CD4-positive, alpha-beta T cell treated with Interleukin-15 for 1 hour (primary cell): ENCODE measurements at regions not wholly inside any gene's neighbourhood (a gene's known extent, or its start where the extent isn't known, plus 50 kb on each side); places are given as distances from the start of the nearest gene placed in this dataset.
"Not testable (repeated sequence)": the region's sequence is repeated elsewhere in the genome, so short reads cannot be mapped to it uniquely, and the experiment has no call there.

Experiments used
- DNase-seq: peaks from one replicate; pipeline ENCODE4 v3.0.0-alpha.2; 2020

DNA sequence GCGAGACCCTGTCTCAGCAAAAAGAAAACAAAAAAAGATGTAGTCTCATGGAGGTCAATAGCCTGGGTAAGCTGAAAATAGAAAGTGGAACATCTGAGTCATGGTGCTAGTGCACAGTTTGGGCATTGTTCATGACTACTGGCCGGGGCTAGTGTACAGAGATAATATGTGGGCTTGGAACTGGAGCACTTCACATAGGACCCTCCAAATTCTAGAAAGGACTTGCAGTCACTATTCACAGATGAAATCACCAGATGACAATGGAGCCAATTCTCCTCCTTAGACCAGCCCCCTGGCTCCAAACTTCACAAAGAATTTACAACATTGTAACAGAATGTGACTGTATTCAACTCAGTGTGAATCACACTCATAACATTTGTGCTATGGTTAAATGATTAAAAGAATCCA is 367.8 kb upstream of the SLC7A11 start:
- DNase-seq = no peak

DNA sequence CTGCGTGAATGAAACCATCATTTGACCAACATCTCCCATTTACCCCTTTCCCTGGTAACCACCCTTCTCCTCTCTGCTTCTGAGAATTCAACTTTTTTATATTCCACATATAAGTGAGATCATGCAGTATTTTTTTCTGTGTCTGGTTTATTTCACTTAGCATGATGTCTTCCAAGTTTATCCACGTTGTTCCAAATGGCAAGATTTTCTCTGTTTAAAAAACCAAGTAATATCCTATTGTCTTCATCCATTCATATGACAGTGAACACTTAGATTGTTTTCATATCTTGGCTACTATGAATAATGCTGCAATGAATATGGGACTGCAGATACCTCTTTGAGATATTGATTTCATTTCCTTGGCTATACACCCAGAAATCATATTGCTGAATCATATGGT is 362.4 kb upstream of the SLC7A11 start:
- no peak for DNase-seq

DNA sequence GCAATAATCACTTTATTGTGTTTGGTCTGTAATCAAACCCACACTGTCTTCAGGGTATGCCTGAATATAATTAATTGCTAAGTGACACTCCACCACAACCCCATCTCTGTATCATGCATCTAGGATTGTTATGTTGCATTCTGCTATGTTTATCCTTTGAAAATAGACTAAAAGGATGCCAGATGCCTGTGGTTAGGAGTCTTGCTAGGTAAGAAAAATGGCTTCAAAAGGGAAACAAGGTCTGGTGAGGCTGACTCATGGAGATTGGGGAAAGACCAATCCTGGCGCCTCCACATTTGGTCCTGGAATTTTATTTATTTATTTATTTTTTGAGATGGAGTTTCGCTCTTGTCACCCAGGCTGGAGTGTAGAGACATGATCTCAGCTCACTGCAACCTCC is 360.5 kb upstream of the SLC7A11 start:
- no peak for DNase-seq

DNA sequence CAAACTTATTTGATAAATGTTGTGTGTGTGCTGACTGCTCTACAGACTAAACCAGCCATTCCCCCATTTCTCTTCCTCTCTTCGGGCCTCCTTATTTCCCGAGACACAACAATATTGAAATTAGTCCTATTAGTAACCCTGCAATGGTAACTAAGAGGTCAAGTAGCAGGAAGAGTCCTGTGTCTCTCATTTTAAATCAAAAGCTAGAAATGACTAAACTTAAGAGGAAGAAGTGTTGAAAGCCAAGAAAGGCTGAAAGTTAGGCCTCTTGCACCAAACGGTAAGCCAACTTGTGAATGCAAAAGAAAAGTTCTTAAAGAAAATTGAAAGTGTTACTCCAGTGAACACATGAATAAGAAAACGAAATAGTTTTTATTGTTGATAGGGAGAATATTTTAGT is 357.8 kb upstream of the SLC7A11 start:
- DNase-seq = no peak

DNA sequence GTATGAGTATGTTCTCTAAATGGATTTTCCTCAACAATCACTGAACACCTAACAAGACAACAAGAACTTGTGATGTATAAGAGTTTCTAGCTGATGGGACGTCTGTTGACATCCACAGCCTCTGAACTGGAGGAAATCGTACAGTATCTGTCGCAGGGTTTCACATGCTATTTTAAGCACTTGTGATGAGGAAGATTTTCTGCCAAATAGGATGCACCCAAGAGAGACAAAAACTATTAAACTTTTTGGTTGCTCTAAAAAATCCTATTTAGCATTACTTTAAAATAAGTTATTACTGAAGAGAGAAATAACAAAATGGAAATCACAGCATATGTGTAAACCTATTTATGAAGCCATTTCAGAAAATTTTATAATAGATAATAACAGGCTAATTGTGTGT is 356.1 kb upstream of the SLC7A11 start:
- DNase-seq = no peak

DNA sequence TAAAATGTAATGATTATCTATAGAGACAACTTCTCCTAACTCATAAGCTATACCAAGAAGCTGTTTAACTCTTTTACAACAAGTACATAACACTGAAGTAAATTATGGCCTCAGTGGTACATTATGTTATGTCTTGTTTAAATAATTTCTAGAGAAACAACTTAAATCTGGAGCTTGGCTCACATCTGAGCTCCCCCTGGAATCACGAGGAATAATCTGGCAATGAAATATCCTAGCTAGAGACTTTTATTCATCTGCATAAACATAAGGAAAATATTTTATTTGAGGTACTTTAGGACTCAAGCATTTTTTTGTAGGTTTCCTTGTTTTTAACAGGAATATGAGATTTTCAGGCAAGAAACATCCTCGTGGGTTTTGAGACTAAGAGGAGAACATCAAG is 354.7 kb upstream of the SLC7A11 start:
- no peak for DNase-seq

DNA sequence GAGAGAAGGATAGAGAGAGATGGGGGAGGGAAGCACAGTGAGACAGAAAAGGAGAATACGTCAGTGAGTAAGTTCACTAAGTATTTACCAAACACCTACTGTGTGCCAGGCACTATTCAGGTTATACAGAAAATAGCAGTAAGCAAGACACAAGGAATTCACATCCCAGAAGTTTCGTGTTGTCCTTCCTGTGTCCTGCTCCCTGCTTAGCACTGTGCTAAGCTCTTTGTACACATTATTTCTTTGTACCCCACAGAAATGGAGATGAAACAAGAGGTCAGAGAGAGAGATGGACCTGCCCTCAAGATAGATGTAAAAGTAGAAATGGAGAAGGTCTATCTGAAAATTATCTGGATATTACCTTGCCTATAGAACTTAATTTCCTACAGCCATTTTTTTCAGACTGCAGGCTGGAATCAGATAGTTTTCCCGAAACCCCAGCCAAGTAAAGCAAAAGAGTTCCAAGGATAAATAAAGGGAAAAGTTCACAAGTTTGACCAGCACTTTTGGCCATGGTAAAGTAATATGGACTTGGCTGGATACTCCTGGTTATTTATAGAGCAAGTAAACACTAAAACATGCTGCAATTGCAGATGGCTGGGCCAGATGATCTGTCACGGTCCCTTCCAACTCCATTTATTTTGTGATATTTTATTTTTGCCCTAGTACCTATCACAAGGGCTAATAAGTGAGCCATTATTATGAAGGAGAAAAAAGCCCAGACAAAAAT is 353.7 kb upstream of the SLC7A11 start:
- no peak for DNase-seq

DNA sequence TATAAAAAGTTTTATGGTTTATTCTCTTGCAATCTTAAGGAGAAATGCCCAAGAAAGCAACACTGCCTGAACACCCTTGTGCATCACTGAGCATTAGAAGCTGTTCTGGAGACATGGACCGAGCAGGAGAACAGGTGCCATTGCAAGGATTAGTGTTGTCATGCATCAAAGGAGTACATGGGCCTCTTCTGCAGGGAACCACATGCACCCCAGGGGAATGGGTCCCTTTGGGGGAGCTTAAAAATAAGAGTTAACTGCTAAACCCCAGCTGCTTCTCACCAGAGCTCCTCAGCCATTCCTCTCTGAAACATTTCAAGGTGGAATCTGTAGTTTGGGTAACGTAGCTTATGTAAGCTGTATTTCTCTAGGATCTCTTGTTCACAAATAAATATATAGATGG is 353.0 kb upstream of the SLC7A11 start:
- no peak for DNase-seq

DNA sequence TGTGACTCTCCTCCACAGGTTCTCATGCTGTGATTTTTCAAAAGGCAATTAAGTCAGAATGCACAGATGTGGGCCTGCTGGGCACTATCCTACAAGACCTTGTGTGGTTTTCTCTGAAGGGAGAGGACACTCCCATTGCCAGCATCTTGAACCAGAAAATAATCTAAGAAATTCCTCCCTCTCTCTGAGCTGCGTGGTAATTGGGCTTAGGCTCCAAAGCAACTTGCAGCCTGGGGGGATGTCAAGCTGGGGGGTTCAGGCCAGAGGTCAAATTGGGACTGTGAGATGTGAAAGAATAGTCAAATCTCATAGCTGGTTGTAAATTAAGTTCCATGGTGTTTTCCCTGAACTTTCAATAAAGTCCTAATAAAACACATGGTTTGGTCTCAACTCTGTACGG is 350.6 kb upstream of the SLC7A11 start:
- no peak for DNase-seq

DNA sequence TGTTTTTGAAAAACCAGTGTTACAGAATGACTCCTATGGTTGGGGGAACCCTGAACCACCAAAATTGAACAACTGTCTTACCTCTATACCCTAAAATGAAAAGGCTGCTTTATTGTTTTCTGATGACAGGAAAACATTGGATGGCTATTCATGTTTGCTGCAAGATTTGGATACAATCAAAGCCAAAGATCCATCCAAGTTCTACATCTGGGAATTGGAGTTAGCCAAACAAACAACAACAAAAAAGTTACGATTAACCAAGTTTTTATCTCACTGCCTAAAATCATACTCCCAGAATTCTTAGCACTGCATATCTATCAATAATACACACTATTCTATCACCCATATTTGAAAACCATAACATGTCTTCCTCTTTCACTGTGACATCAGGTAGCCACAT is 349.7 kb upstream of the SLC7A11 start:
- DNase-seq = no peak

DNA sequence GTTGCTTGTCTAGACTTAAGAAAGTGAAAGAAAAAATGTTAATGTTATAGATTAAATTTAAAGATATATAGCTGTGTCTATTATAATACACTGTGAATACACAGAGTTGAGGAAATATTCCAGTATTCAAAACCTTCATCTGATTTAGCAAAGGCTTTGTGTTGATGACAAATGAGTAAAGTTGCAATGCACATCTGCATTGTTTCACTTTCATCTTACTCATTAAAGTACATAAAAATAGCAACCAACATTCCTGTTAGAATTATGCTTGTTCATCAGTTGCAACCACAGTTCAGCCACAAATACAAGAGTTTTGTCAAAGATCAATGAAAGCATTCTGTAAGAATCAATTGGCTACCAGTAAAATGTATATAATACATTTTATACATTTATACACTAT is 346.4 kb upstream of the SLC7A11 start:
- no peak for DNase-seq

DNA sequence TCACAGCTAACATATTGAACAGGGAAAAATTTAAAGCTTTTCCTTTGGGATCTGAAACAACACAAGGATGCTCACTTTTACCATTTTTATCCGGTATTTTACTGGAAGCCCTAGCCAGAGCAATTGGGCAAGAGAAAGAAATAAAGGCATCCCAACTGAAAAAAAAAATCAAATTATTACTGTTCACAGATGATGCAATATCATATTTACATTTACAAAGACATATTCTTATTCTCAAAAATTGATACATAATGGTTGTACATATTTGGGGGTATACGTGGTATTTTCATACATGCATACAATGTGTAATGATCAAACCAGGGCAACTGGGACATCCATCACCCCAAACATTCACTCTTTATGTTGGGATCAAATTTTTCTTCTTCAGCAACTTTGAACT is 337.0 kb upstream of the SLC7A11 start:
- DNase-seq = no peak

DNA sequence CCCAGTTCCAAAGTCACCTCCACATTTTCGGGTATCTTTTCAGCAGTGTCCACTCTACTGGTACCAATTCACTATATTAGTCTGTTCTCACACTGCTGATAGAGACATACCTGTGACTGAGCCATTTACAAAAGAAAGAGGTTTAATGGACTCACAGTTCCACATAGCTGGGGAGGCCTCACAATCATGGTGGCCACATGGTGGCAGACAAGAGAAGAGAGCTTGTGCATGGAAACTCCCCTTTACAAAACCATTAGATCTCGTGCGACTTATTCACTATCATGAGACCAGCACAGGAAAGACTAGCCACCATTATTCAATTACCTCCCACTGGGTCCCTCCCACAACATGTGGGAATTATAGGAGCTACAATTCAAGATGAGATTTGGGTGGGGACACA is 335.7 kb upstream of the SLC7A11 start:
- not testable (repeated sequence) for DNase-seq

DNA sequence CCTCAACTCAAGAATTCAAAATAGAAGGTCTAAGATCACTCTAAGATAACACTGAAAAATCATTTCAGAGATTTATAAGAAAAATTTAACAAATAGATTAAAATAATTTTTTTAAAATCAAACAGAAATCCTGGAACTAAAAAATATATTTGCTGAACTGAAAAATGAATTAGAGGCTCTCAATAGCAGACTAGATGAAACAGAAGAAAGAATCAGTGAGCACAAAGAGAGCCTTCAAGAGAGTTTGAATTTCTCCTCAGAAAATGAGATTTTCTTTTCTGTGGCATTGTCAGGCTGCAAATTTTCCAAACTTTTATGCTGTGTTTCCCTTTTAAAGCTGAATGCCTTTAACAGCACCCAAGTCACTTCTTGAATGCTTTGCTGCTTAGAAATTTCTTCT is 335.0 kb upstream of the SLC7A11 start:
- DNase-seq = no peak

DNA sequence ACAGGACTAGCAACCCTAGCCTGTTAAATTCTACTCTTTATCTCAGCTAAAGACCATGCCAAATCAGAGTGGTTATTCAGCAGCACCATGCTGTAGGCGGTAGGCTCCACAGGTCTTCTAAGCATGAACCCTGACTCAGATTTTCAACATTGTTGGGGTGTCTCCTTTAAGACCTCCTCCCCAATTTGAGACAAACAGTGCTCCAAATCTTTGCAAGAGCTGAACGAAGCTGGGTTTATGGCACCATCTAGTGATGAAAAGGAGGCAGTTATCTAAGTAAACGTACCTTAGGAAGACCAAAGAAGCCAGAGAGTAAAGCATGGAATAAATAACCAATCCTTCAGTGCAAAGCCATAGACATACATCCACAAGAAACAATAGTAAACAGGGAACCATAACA is 334.5 kb upstream of the SLC7A11 start:
- no peak for DNase-seq

DNA sequence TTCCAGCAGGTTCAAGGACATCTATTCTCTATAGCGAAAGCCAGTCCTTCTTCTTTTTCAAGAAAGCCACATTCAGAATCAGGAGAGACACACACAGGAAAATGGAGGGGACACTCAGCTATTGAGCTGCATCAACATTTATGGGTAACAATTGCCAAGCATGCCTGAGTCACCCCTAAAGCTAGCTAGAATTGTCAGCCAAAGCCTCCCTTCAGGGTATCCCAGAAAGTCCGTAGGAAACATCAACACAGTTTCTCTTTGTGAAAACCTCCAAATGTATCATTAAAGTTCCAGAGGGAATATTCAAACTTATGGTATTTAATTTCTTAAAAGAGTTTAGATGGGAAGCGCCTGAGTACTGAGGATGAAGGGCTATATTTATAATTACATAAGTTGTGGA is 331.1 kb upstream of the SLC7A11 start:
- DNase-seq = no peak

DNA sequence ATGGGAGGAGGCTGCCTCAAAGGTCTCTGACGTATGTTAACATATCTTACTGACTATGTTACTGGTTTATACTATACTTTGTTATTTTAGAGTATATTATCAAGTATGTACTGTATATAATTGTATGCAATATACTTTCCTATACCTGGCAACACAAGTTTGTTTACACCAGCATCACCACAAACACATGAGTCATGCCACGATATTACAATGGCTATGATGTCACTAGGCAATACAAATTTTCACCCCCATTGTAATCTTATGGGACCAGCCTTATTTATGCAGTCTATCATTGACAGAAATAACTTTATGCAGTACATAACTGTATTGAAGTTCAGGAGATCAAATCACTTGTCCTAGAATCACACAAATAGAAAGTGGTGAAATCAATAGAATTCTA is 329.9 kb upstream of the SLC7A11 start:
- DNase-seq = no peak

DNA sequence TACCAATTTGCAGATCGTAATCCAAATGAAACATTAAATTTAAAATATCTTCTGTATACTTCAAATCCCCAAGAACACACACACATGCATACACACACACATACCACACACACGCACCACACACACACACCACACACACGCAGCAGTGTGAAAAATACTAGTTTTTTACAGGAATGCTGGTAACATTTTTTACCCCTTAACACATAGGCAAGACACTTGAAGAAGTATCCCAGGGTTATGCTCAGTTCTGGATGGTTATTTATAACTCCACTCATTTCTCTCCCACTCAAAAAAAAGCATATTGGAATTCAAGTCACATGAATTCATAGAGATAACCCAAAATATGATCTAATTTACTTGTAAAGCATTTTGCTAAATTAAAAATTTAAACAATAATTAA is 325.5 kb upstream of the SLC7A11 start:
- DNase-seq = no peak

DNA sequence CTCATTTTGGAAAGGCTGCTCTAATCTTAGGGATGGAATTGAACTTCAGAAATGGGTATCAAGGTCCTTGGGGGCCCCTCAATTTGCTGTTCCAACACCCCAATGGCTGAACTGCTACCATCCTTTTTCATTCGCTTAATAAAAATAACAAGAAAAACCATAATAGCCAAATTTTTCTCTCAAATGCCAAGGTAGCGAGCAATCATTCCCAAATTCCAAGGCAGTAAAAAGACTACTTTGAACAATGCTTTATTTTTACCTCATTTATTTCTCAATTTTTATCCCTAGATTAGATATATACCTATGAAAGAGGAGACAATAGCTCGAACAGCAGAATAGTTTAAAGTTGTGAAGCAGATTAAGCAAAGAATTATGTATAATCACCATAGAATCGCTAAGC is 323.4 kb upstream of the SLC7A11 start:
- DNase-seq = no peak

DNA sequence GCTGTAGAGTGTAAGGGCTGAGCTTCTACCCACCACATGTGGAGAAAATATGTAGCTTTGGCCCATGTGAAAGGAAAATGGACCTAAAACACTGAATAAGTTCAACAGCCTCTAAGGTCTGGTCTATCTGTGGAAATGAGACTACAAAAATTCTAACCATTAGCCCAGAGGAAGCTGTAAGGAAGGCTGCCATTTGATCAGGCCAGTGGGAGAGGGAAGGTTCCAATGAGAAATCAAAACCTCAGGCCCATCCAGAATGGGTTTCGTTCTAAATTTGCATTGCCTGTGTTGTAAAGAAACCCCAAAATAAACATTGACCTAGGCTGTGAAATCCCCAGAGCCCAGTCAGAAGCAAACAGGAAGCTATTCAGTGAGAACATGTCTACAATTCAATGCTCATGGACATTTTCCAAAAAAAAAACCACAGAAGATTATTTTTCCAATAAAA is 320.4 kb upstream of the SLC7A11 start:
- no peak for DNase-seq

DNA sequence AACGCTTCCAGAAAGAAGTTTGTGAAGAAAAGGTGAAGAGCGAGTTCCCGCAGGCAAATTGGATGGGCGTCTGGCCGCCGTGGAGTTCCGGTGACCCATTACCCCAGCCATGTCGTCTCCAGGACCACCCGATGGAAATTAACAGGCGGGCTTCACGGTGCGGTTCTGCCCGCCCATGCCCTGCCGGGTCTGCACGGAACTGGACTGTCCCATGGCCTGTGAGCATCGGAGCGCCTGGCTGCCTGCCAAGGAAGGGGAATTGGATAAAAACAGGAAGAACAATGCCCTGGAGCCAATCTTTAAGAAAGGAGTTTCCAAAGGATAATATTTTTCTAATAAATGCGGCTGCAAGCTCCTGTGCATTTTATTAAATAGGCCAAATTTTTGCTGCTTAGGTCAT is 319.8 kb upstream of the SLC7A11 start:
- no peak for DNase-seq

DNA sequence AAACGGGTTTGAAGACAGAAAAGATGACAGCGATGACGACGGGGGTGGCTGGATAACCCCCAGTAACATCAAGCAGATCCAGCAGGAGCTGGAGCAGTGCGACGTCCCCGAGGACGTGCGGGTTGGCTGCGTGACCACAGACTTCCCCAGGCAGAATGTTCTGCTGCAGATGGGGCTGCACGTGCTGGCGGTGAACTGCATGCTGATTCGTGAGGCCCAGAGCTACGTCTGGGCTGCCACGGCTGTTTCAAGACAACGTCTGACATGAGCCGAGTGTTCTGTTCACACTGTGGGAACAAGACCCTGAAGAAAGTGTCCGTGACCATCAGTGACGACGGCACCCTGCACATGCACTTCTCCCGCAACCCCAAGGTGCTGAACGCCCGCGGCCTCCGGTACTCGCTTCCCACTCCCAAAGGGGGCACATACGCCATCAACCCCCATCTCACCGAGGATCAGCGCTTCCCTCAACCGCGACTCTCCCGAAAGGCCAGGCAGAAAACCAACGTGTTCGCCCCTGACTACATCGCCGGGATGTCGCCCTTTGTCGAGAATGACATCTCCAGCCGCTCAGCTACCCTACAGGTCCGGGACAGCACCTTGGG is 319.2 kb upstream of the SLC7A11 start:
- DNase-seq = no peak

DNA sequence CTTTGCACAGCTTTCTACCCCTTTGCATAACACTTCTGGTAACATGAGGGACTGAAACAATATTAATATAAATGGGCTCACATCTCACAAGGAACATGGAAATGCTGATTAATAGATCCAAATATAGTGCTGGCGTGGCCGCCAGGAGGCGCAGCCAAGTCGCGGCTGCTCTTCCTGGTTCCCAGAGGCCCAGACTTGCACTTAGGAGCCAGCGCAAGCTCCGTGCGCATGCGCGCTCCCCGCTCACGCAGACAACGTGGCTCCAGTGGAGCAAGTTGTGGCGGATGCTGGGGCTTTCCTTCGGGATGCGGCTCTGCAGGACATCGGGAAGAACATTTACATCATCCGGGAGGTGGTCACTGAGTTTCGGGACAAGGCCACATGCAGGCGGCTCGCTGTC is 318.3 kb upstream of the SLC7A11 start:
- no peak for DNase-seq

DNA sequence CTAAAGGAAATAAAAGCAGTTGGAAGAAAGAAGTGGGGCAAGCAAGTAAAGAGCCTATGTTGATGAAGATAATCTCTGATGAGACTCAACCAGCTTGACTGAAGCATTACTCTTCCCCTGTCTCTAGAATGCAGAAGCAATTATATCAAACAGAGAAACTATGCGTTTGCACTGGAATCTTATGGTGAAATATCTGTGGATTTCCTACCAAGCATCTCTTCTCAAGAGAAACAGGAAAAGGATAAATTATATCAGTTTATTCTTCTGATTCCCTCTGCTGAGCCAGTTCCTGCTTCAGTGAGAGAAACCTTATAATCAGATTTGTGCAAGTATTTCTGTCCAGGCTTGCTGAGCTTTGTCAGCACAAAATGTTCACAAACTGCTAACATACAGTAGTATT is 316.7 kb upstream of the SLC7A11 start:
- DNase-seq = no peak

DNA sequence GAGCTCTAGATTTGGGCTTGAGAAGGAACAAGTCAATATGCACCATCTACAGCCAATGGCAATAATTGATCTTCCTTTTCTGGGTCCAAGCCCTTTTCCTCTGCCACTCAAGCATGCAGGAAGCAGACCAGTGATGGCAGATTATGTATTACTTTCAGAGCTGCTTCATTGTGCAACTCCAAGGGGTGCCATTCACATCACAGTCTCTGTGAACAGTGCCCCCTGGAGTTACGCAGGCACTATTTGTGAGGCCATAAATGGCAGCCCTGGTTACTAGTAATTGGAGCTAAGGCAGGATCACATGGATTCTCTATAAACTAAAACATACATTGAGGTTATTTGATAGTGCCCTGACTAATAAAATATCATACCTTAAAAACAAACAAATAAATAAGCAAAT is 313.4 kb upstream of the SLC7A11 start:
- DNase-seq = no peak
